NOMO-1 (cell line): ENCODE measurements at regions not wholly inside any gene's neighbourhood (a gene's known extent, or its start where the extent isn't known, plus 50 kb on each side); places are given as distances from the start of the nearest gene placed in this dataset.
A peak's percentile ranks its signal among the peaks of the same experiment; 100 is the strongest.
"Not testable (repeated sequence)": the region's sequence is repeated elsewhere in the genome, so short reads cannot be mapped to it uniquely, and the experiment has no call there.

ENCODE experiments used
- DNase-seq, 2 experiments: peaks; one replicate each; lab custom pipeline; 2025; ENCODE audit not compliant: unreplicated experiment in 2 of 2; lab: John Stamatoyannopoulos, UW

DNA sequence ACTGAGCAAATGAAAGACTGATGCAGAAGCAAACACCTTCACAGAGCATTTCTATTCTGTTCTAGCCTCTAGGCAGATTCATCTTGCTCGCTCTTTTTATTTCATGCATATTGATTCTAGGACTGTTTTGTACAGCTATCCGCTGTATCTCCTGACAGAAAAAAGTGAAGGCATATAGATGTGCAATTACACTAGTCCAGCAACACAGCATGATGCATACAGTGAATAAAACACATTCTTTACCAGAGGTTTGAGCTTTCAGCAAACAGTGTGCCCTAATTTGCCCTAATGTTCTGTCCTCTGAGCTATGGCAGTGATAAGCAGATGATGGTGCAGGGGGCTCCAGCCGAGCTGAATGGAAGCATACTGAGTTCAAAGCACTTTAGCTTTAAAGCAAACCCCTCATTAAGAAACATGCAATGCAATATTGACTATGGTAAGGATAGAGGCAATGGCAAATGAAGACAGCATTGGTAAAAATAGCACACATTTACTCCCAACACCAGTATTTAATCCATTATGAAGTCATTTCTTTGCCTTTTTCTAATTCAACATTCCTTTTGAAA is 141.2 kb upstream of the RGPD4 start:
- DNase-seq: no peak

DNA sequence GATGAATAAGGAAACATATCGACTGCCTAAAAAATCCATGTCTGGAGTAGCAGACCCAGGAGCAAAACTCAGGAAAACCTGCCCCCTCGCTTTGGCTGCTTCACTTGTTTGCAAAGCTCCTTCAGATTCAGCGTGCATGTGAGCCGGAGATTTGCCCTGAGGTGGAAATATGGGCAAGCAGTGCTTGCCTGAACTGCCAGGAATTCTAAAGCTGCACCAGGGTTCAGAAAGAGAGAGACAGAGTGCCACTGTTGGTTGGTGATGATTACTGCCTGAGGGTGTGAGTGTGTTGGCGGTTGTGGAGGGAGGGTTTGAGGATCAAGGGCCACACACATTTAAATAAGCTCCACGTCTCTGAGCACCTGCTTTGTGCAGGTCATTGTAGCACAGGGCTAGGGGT is 139.6 kb upstream of the RGPD4 start:
- DNase-seq: no peak

- DNase-seq: no peak
These were observed 138.6 kb upstream of the RGPD4 start for GRCh38 chr2:107688135-107688534.

DNA sequence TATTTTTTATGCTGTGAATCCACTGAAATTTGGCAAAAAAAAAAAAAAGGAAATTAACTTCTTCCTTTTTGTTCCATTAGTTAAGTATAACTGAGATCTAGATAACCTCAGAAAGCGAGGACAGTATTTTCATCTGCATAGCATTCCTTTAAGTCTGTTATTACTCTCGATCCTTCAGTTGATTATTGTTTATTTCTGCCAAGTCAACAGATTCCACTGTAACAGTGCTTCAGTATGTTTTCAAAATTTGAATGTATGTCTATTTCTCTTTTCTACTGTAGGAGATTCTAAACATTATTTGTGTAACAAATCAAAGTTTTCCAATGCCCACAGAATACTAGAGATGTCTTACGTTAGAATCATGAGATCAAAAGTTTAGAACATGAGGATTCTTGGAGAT is 133.1 kb upstream of the RGPD4 start:
- DNase-seq: no peak

GRCh38 chr2:107694667-107695066 is 132.0 kb upstream of the RGPD4 start:
- DNase-seq: no peak

GRCh38 chr2:107697385-107697784 is 129.3 kb upstream of the RGPD4 start:
- DNase-seq: no peak

DNA sequence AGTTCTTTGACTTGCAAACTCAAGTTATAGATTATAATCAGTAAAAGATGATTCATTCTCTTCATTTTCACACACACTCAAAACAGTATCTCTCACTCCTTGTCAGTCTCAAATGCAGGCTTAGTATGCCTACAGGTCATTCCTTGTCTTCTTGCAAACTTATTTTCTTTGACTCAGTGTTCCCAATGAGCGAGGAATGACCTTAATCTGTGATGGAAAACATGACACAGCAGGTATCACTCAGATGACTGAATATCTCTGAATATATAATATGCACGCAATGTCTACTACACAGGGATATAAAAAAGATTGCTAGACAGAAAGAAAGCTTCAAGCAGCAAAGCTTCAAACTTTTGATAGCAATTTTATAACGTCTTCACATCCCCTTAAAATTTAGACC is 127.8 kb upstream of the RGPD4 start:
- no peak for DNase-seq

- DNase-seq: no peak
These were observed 126.6 kb upstream of the RGPD4 start for GRCh38 chr2:107700073-107700472.

- DNase-seq: no peak
These were observed 114.8 kb upstream of the RGPD4 start for GRCh38 chr2:107711941-107712340.

- peak in 1 of 2 experiments; percentile 19 for DNase-seq
These were observed 113.8 kb upstream of the RGPD4 start for GRCh38 chr2:107712857-107713256.

GRCh38 chr2:107717661-107718060 is 109.0 kb upstream of the RGPD4 start:
- DNase-seq: no peak

- DNase-seq: no peak
These were observed 107.6 kb upstream of the RGPD4 start for GRCh38 chr2:107719141-107719540.

- DNase-seq: no peak
These were observed 106.9 kb upstream of the RGPD4 start for GRCh38 chr2:107719836-107720235.

GRCh38 chr2:107721178-107721577 is 105.5 kb upstream of the RGPD4 start:
- DNase-seq: no peak

- no peak for DNase-seq
These were observed 105.1 kb upstream of the RGPD4 start for GRCh38 chr2:107721586-107721985.

GRCh38 chr2:107725824-107726223 is 100.9 kb upstream of the RGPD4 start:
- not testable (repeated sequence) for DNase-seq

DNA sequence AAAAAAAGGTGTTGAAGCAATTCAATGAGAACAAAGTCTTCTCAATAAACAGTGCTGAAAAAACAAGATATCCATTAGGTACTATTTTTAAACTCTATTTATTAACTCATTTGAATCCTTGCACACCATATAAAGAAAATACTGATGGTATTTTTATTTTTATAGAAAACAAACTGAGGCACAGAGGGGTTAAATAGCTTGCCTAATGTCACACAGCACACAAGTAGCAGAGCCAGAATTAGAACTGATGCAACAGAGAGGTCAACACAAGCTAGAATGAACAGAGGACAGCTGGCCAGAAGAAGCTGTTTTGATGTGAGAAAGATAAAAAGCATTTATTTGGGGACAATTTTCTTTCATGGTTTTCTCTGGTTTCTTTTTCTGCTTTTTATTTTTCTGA is 99.4 kb upstream of the RGPD4 start:
- DNase-seq: no peak

DNA sequence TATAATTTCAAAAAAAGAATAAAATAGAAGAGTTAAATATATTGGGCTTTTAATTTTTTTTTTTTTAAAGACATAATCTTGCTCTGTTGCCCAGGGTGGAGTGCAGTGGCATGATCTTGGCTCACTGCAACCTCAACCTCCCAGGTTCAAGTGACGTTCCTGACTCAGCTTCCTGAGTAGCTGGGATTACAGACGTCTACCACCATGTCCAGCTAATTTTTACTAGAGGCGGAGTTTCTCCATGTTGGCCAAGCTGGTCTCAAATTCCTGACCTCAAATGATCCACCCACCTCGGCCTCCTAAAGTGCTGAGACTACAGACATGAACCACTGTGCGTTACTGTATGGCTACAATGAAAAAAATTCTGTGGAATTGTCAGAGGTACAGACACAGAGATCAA is 98.1 kb upstream of the RGPD4 start:
- no peak for DNase-seq

DNA sequence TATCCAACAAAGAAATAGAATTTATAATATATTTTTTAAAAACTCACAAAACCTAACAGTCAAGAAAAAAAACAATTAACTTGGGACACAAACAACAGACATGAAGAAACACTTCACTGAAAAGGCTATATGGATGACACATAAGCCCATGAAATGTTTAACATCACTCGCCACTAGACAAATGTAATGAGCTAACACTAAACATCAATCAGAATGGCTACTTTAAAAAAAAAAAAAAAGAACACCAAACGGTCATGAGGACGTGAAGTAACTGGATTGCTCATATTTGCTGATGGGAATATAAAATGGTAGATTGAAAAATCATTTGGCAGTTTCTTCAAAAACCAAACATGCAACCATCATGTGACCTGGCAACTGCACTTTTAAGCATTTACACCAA is 97.3 kb upstream of the RGPD4 start:
- no peak for DNase-seq

GRCh38 chr2:107730898-107731297 is 95.8 kb upstream of the RGPD4 start:
- no peak for DNase-seq

- no peak for DNase-seq
These were observed 95.3 kb upstream of the RGPD4 start for GRCh38 chr2:107731435-107731834.

DNA sequence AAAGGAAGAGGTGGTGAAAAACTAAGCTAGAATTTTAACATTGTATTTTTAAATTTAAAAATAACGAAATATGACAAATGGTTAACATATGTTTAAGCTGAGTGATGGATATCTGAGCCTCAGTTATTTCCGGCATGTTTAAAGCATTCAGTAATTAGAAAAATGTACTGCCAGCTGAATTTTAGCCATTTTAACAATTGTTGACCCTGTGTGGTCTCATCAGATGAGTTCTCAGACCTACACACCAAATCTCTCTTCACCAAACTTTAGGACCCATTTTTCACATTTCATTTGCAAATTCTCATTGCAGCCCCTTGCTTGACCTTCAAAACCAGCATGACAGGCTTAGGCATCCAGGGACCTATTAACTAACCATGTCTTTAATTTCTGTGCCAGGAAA is 91.5 kb upstream of the RGPD4 start:
- DNase-seq: no peak

GRCh38 chr2:107737756-107738155 is 88.9 kb upstream of the RGPD4 start:
- DNase-seq: no peak
